ENCODE measurements at regions not wholly inside any gene's neighbourhood (a gene's known extent, or its start where the extent isn't known, plus 50 kb on each side); places are given as distances from the start of the nearest gene placed in this dataset.

- no peak overlapping the region for H3K4me3 ChIP-seq (ENCODE audit: low read length)
- H3K4me1 Mint-ChIP-seq (ENCODE audit: low read depth): no peaks in the 10 kb centered on the region
- H3K36me3 Mint-ChIP-seq (ENCODE audit: low read depth): no peaks in the 10 kb centered on the region
- H3K27ac ChIP-seq (ENCODE audit: low read depth in 1 of 2, low read length in 2 of 2): no peak overlapping the region
- peaks cover 0 to 8% of the 10 kb centered on the region in 2 experiments for H3K9me3 ChIP-seq (ENCODE audit: control insufficient read depth in 1 of 2, insufficient read depth in 1 of 2, low read length in 2 of 2)
- TF ChIP-seq CTCF (IDR thresholded peaks at IDR 0.05): no peak
- ATAC-seq (ENCODE audit: poor library complexity) (no peak), DNase-seq (no peak)
- H3K4me3 Mint-ChIP-seq: no peak overlapping the region
- H3K27me3 Mint-ChIP-seq: peaks cover 24% of the 10 kb centered on the region
- no peaks in the 10 kb centered on the region for H3K27me3 ChIP-seq (ENCODE audit: control insufficient read depth in 1 of 2, insufficient read depth in 2 of 2, low read length in 2 of 2)
- H3K4me1 ChIP-seq (ENCODE audit: insufficient read depth, low read length): no peaks in the 10 kb centered on the region
- intact Hi-C loops (cut with DNase I, micrococcal nuclease): no loop called here
- ChIA-PET CTCF (no interaction called here), POLR2A (no interaction called here)
- no peaks in the 10 kb centered on the region for H3K36me3 ChIP-seq (ENCODE audit: insufficient read depth, low read length)
- no peak overlapping the region for H3K27ac Mint-ChIP-seq
- no peaks in the 10 kb centered on the region for H3K9me3 Mint-ChIP-seq
Measured at GRCh38 chr7:132072873-132073272, 503.4 kb downstream of the PLXNA4 start.

DNA sequence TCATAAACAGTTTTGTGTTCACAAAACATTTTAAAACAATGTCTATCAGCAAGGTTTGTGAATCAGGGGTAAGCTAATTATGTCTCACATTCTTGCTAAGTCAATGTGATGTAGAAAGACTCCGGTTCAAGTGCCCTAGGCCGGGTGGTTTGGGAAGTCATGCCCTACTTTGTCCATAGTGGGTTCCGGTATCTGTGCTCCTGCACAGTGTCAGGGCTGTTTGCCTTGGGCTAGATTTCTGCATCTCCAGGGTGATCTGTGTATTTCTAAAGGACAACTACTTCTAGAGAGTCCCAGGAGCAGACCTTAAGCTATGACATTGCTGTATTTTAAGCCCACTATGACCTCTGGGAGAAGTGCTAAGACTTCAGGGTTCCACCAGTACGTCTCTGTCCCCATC is 504.1 kb downstream of the PLXNA4 start:
- POLR2A ChIA-PET: no interaction called here
- H3K27me3 Mint-ChIP-seq: peaks cover 20% of the 10 kb centered on the region
- Histone ChIP-seq H3K36me3 (ENCODE audit: insufficient read depth, low read length) (no peaks in the 10 kb centered on the region), H3K4me3 (ENCODE audit: low read length) (no peak overlapping the region), H3K4me1 (ENCODE audit: insufficient read depth, low read length) (no peaks in the 10 kb centered on the region), H3K9me3 (ENCODE audit: control insufficient read depth in 1 of 2, insufficient read depth in 1 of 2, low read length in 2 of 2) (peaks cover 0 to 8% of the 10 kb centered on the region in 2 experiments), H3K27me3 (ENCODE audit: control insufficient read depth in 1 of 2, insufficient read depth in 2 of 2, low read length in 2 of 2) (no peaks in the 10 kb centered on the region), H3K27ac (ENCODE audit: low read depth in 1 of 2, low read length in 2 of 2) (no peak overlapping the region)
- DNase-seq (no peak), ATAC-seq (ENCODE audit: poor library complexity) (no peak)
- CTCF ChIA-PET: no interaction called here
- no peak for TF ChIP-seq CTCF (IDR thresholded peaks at IDR 0.05)
- H3K27ac Mint-ChIP-seq: no peak overlapping the region
- no peak overlapping the region for H3K4me3 Mint-ChIP-seq
- no peaks in the 10 kb centered on the region for H3K4me1 Mint-ChIP-seq (ENCODE audit: low read depth)
- intact Hi-C loops (cut with DNase I, micrococcal nuclease): no loop called here
- no peaks in the 10 kb centered on the region for H3K9me3 Mint-ChIP-seq
- no peaks in the 10 kb centered on the region for H3K36me3 Mint-ChIP-seq (ENCODE audit: low read depth)

DNA sequence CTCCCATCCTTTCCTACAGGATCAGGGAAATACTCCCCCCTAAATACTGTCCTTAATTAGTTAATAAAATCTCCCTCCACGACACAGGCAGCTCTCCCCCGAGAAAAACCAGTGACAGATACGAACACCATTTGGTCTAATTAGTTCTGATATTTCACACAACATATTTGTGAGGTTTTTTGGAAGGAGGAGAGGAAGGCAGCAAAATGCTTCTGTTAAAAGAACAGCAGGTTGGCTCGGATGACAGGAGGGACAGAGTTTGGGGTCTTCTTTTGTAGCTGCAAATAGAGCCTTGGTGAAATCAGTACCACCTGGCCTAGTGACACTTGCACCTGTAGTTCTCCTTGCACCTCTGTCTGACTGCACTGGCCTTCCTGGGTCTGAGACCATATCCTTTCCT is 507.0 kb downstream of the PLXNA4 start:
- no peaks in the 10 kb centered on the region for H3K36me3 ChIP-seq (ENCODE audit: insufficient read depth, low read length)
- H3K27ac ChIP-seq (ENCODE audit: low read depth in 1 of 2, low read length in 2 of 2): no peak overlapping the region
- H3K4me1 ChIP-seq (ENCODE audit: insufficient read depth, low read length): no peaks in the 10 kb centered on the region
- H3K27me3 ChIP-seq (ENCODE audit: control insufficient read depth in 1 of 2, insufficient read depth in 2 of 2, low read length in 2 of 2): no peaks in the 10 kb centered on the region
- Mint-ChIP-seq H3K4me1 (ENCODE audit: low read depth) (no peaks in the 10 kb centered on the region), H3K27ac (no peak overlapping the region), H3K4me3 (no peak overlapping the region), H3K9me3 (no peaks in the 10 kb centered on the region), H3K27me3 (peaks cover 8% of the 10 kb centered on the region), H3K36me3 (ENCODE audit: low read depth) (no peaks in the 10 kb centered on the region)
- no peak for TF ChIP-seq CTCF (IDR thresholded peaks at IDR 0.05)
- DNase-seq (no peak), ATAC-seq (ENCODE audit: poor library complexity) (no peak)
- intact Hi-C loops (cut with DNase I, micrococcal nuclease): no loop called here
- H3K9me3 ChIP-seq (ENCODE audit: control insufficient read depth in 1 of 2, insufficient read depth in 1 of 2, low read length in 2 of 2): no peaks in the 10 kb centered on the region
- POLR2A ChIA-PET: no interaction called here
- CTCF ChIA-PET: no interaction called here
- no peak overlapping the region for H3K4me3 ChIP-seq (ENCODE audit: low read length)
